Stimulated activated naive CD8-positive, alpha-beta T cell treated with anti-CD3 and anti-CD28 coated beads, Interleukin-15, amount 100 ng/mL, for 72 hours (primary cell): ENCODE measurements at regions not wholly inside any gene's neighbourhood (a gene's known extent, or its start where the extent isn't known, plus 50 kb on each side); places are given as distances from the start of the nearest gene placed in this dataset.
"Not testable (repeated sequence)": the region's sequence is repeated elsewhere in the genome, so short reads cannot be mapped to it uniquely, and the experiment has no call there.

Experiments
- ATAC-seq: fragments of 150-1000 bp; cut with Tn5 transposase; 2 replicates; pipeline ENCODE4 v1.10.0; 2021; ENCODE audit warnings: mild to moderate bottlenecking, moderate library complexity
- DNase-seq, 2 donors: peaks; one replicate each; pipeline ENCODE4 v3.0.0; 2021 to 2022
- H3K27ac Mint-ChIP-seq, 2 donors: one replicate each; pipeline ENCODE4 v1.8.0; 2022; ENCODE audit warnings: mild to moderate bottlenecking in 2 of 2, mixed read lengths in 2 of 2, moderate library complexity in 2 of 2
- H3K27me3 Mint-ChIP-seq: one replicate; pipeline ENCODE4 v1.8.0; 2022; ENCODE audit warnings: mixed read lengths
- H3K4me1 Mint-ChIP-seq: one replicate; pipeline ENCODE4 v1.8.0; 2022; ENCODE audit warnings: mild to moderate bottlenecking, mixed read lengths
- H3K4me3 Mint-ChIP-seq, 2 donors: one replicate each; pipeline ENCODE4 v1.8.0; 2022; ENCODE audit warnings: mild to moderate bottlenecking in 2 of 2, mixed read lengths in 2 of 2, moderate library complexity in 1 of 2
- H3K9me3 Mint-ChIP-seq, 2 donors: one replicate each; pipeline ENCODE4 v1.8.0; 2022; ENCODE audit warnings: mixed read lengths in 2 of 2

GRCh38 chr6:122859676-122860075, 70.6 kb downstream of the SMPDL3A start:
- ATAC-seq (no peak), DNase-seq (no peak)
- no peaks in the 10 kb centered on the region for H3K4me1 Mint-ChIP-seq
- H3K27me3 Mint-ChIP-seq: peaks cover 7% of the 10 kb centered on the region
- no peaks in the 10 kb centered on the region for H3K9me3 Mint-ChIP-seq
- no peak overlapping the region for H3K27ac Mint-ChIP-seq
- H3K4me3 Mint-ChIP-seq: no peak overlapping the region

DNA sequence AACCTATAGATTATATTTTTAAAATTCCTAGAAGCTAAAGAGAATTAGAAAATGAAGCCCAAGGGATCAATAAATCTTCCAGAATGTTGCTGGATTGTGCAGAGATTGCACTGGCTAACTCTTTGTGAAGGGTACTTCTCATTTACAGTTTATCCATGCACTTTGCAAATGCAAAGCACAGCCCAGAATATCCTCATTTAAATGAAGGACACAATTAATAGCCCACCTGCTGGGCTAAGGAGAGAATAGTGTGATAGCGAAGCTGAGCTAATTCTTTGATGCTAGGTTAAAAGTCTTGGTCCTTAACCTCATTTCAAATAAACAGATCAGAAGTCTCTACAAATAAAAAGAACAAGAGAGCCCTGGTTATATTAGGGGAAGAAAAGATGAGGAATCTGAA, 72.5 kb downstream of the SMPDL3A start:
- no peak for DNase-seq
- no peak overlapping the region for H3K4me3 Mint-ChIP-seq
- no peak for ATAC-seq
- H3K4me1 Mint-ChIP-seq: no peaks in the 10 kb centered on the region
- H3K27me3 Mint-ChIP-seq: peaks cover 7% of the 10 kb centered on the region
- no peaks in the 10 kb centered on the region for H3K9me3 Mint-ChIP-seq
- H3K27ac Mint-ChIP-seq: no peak overlapping the region

DNA sequence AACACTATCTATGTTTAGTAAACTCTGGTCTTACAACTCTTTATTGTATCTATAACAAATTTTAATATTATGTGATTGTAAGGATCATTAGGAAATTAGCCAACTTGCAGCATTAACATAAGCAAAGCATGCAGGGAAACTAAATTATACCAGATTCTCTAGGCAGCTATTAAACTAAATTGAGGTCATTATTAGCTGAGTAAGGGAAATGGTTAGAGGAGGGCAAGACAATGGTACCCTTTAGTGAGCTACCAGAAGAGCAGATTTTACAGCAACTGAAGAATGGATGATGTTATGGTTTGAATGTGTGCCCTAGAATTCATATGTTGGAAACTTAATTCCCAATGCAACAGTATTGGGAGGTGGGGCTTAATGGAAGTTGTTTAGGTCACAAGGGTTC, 79.1 kb downstream of the SMPDL3A start:
- DNase-seq: no peak
- H3K27me3 Mint-ChIP-seq: peaks cover 3% of the 10 kb centered on the region
- ATAC-seq: no peak
- no peak overlapping the region for H3K4me3 Mint-ChIP-seq
- no peaks in the 10 kb centered on the region for H3K9me3 Mint-ChIP-seq
- no peaks in the 10 kb centered on the region for H3K4me1 Mint-ChIP-seq
- H3K27ac Mint-ChIP-seq: no peak overlapping the region

GRCh38 chr6:122869437-122870024, 80.5 kb downstream of the SMPDL3A start:
- Mint-ChIP-seq H3K27ac (no peak overlapping the region), H3K4me3 (no peak overlapping the region), H3K9me3 (no peaks in the 10 kb centered on the region), H3K4me1 (no peaks in the 10 kb centered on the region), H3K27me3 (no peaks in the 10 kb centered on the region)
- DNase-seq: no peak
- ATAC-seq: peak; percentile 70

GRCh38 chr6:122871079-122871478, 82.0 kb downstream of the SMPDL3A start:
- no peak for ATAC-seq
- DNase-seq: no peak
- no peak overlapping the region for H3K4me3 Mint-ChIP-seq
- no peaks in the 10 kb centered on the region for H3K4me1 Mint-ChIP-seq
- no peaks in the 10 kb centered on the region for H3K27me3 Mint-ChIP-seq
- H3K9me3 Mint-ChIP-seq: no peaks in the 10 kb centered on the region
- no peak overlapping the region for H3K27ac Mint-ChIP-seq

- no peaks in the 10 kb centered on the region for H3K4me1 Mint-ChIP-seq
These were observed 83.3 kb downstream of the SMPDL3A start for GRCh38 chr6:122872311-122872710.

DNA sequence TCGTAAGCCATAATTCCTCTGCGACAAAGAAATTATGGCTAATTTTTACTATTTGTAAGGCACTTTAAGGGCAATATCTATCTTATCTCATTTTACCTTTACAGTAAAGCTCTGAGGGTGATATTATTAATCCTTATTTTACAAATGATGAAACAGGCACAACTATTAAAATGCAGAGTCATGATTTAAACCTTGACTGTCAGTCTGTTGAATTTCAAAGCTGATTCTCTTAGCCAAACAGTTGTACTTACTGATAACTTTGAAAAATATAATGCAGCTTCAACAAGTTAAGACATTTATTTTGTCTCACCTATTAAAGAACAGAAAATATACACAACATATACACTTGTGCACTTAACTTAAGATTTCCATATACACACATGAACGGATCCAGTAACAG, 88.2 kb downstream of the SMPDL3A start:
- H3K9me3 Mint-ChIP-seq: peaks cover 0 to 13% of the 10 kb centered on the region in 2 donors
- H3K27ac Mint-ChIP-seq: no peak overlapping the region
- no peak overlapping the region for H3K4me3 Mint-ChIP-seq
- no peaks in the 10 kb centered on the region for H3K27me3 Mint-ChIP-seq
- ATAC-seq: no peak
- no peak for DNase-seq
- no peaks in the 10 kb centered on the region for H3K4me1 Mint-ChIP-seq

More at GRCh38 chr6:122872311-122872710, 83.3 kb downstream of the SMPDL3A start:
- DNase-seq (no peak), ATAC-seq (no peak)
- no peaks in the 10 kb centered on the region for H3K9me3 Mint-ChIP-seq
- no peak overlapping the region for H3K4me3 Mint-ChIP-seq
- no peaks in the 10 kb centered on the region for H3K27me3 Mint-ChIP-seq
- no peak overlapping the region for H3K27ac Mint-ChIP-seq

DNA sequence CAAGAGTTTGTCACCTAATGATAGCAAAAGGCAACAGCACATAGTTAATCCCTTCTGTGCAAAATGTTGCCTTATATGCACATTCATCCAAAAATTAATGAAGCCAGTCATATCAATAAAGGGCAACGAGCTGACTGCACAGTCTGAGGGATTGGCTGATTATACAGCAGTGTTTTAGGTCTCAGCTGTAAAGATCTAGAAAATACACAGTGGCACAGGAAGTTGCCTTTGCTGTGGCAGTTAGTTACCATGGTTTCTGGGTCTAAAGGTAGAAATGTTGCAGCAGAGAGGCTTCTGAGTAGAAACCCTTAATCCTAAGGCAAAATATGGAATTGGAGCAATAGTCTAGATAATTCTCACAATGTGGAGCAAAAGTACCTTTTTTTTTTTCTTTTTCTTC, 89.7 kb downstream of the SMPDL3A start:
- peaks cover 0 to 18% of the 10 kb centered on the region in 2 donors for H3K9me3 Mint-ChIP-seq
- no peak overlapping the region for H3K4me3 Mint-ChIP-seq
- H3K27me3 Mint-ChIP-seq: no peaks in the 10 kb centered on the region
- no peak for DNase-seq
- no peaks in the 10 kb centered on the region for H3K4me1 Mint-ChIP-seq
- no peak overlapping the region for H3K27ac Mint-ChIP-seq
- ATAC-seq: no peak

GRCh38 chr6:122886481-122886880, 97.4 kb downstream of the SMPDL3A start:
- Mint-ChIP-seq H3K27me3 (no peaks in the 10 kb centered on the region), H3K4me1 (no peaks in the 10 kb centered on the region), H3K27ac (no peak overlapping the region), H3K4me3 (no peak overlapping the region), H3K9me3 (peaks cover 0 to 11% of the 10 kb centered on the region in 2 donors)
- ATAC-seq (no peak), DNase-seq (no peak)

GRCh38 chr6:122887941-122888340, 98.9 kb downstream of the SMPDL3A start:
- H3K27me3 Mint-ChIP-seq: no peaks in the 10 kb centered on the region
- no peaks in the 10 kb centered on the region for H3K4me1 Mint-ChIP-seq
- no peak for ATAC-seq
- DNase-seq: no peak
- no peak overlapping the region for H3K4me3 Mint-ChIP-seq
- H3K9me3 Mint-ChIP-seq: no peaks in the 10 kb centered on the region
- no peak overlapping the region for H3K27ac Mint-ChIP-seq

DNA sequence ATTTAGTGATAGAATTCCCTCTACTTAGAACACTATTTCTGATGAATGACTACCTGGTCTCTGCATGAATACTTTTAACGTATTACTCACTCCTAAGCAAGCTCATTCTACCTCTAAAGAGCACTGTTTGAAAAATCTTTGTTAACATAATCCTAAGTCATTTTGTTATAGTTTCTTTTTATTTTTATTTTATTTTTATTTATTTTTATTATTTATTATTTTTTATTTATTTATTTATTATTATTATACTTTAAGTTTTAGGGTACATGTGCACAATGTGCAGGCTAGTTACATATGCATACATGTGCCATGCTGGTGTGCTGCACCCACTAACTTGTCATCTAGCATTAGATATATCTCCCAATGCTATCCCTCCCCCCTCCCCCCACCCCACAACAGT, 99.6 kb downstream of the SMPDL3A start:
- not testable (repeated sequence) for H3K4me1 Mint-ChIP-seq, H3K27me3 Mint-ChIP-seq, H3K27ac Mint-ChIP-seq, ATAC-seq, H3K9me3 Mint-ChIP-seq, DNase-seq, H3K4me3 Mint-ChIP-seq

DNA sequence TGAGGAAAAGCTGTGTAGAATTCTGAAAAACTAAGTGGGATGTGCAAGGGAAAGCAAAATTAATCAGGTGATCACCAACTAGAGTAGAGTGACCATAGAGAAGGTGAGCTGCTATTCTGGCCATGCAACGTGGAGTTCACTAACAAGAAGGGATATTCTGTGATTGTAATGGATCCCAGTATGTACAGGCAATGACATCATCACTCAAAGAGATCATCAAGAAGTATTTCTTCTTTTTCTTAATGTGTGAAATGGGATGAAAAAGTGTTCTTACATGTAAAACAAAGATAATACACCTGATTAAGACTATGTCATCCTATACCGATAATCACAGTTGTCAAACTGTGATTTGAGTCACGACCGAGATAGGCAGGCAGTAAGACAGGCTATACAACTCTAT, 101.2 kb downstream of the SMPDL3A start:
- H3K4me1 Mint-ChIP-seq: no peaks in the 10 kb centered on the region
- no peak for DNase-seq
- ATAC-seq: no peak
- no peaks in the 10 kb centered on the region for H3K9me3 Mint-ChIP-seq
- no peaks in the 10 kb centered on the region for H3K27me3 Mint-ChIP-seq
- H3K27ac Mint-ChIP-seq: no peak overlapping the region
- no peak overlapping the region for H3K4me3 Mint-ChIP-seq

DNA sequence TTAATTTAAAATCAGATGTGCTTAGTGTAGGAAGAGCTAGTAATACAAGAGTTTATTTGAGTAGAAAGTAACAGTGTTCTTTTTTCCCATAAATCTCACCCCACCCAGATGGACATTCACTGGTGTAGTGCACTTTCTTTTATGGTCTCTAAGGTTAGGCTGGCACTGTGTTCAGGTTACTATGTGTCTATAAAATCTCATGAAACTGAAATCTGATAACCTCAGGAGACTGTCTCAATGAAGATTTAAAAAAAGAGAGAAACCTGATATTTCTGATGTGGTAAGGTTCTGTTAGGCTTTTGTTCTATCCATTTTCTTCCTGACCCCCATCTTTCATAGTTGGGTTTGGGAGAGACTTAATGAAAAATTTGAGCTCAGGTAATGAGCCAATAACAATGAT, 101.2 kb upstream of the CLVS2 start:
- Mint-ChIP-seq H3K27ac (no peak overlapping the region), H3K27me3 (no peaks in the 10 kb centered on the region), H3K4me3 (no peak overlapping the region), H3K9me3 (peaks cover 6 to 7% of the 10 kb centered on the region in 2 donors), H3K4me1 (no peaks in the 10 kb centered on the region)
- DNase-seq (no peak), ATAC-seq (no peak)

- Mint-ChIP-seq H3K27ac (no peak overlapping the region), H3K4me3 (no peak overlapping the region), H3K9me3 (peaks cover 0 to 4% of the 10 kb centered on the region in 2 donors), H3K27me3 (no peaks in the 10 kb centered on the region), H3K4me1 (no peaks in the 10 kb centered on the region)
- ATAC-seq (no peak), DNase-seq (no peak)
These were observed 93.7 kb upstream of the CLVS2 start for GRCh38 chr6:122902326-122902725.

- DNase-seq (no peak), ATAC-seq (no peak)
- no peaks in the 10 kb centered on the region for H3K27me3 Mint-ChIP-seq
- no peak overlapping the region for H3K4me3 Mint-ChIP-seq
- no peaks in the 10 kb centered on the region for H3K4me1 Mint-ChIP-seq
- H3K9me3 Mint-ChIP-seq: peaks cover 0 to 4% of the 10 kb centered on the region in 2 donors
- no peak overlapping the region for H3K27ac Mint-ChIP-seq
These were observed 92.6 kb upstream of the CLVS2 start for GRCh38 chr6:122903266-122903915.

- Mint-ChIP-seq H3K4me1 (no peaks in the 10 kb centered on the region), H3K9me3 (peaks cover 4 to 6% of the 10 kb centered on the region in 2 donors), H3K27ac (no peak overlapping the region), H3K4me3 (no peak overlapping the region), H3K27me3 (no peaks in the 10 kb centered on the region)
- ATAC-seq (no peak), DNase-seq (no peak)
These were observed 91.9 kb upstream of the CLVS2 start for GRCh38 chr6:122904166-122904565.

DNA sequence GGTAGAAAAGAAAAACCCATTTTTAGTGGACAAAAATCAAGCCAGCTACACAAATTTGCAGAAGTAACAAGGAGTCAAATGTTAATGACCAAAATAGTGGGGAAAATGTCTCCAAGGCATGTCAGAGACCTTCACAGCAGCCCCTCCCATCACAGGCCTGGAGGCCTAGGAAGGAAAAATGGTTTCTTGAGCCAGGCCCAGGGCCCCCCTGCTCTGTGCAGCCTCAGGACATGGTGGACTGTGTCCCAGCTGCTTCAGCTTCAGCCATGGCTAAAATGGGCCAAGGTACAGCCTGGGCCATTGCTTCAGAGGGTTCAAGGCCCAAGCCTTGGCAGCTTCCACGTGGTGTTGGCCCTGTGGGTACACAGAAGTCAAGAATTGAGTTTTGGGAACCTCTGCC, 82.5 kb upstream of the CLVS2 start:
- no peak for ATAC-seq
- Mint-ChIP-seq H3K4me1 (no peaks in the 10 kb centered on the region), H3K27ac (no peak overlapping the region), H3K27me3 (no peaks in the 10 kb centered on the region), H3K9me3 (peaks cover 24 to 40% of the 10 kb centered on the region in 2 donors), H3K4me3 (no peak overlapping the region)
- no peak for DNase-seq
